Small intestine (tissue), 7 donors: ENCODE measurements at regions not wholly inside any gene's neighbourhood (a gene's known extent, or its start where the extent isn't known, plus 50 kb on each side); places are given as distances from the start of the nearest gene placed in this dataset.
A peak's percentile ranks its signal among the peaks of the same experiment; 100 is the strongest.

Source experiments
- DNase-seq, 2 donors: peaks; one replicate each; pipeline versions ENCODE4 v3.0.0 to v3.0.0-alpha.2; 2013
- FAIRE-seq: peaks from 2 replicates; lab custom pipeline; 2012; peaks lifted over from hg19 to GRCh38; lab: Jason Lieb, UNC
- H3K27ac ChIP-seq, 3 donors: one replicate each; pipeline ENCODE4 v1.5.1; 2013; ENCODE audit warnings: low read length in 2 of 3, mild to moderate bottlenecking in 2 of 3, control low read depth in 1 of 3, inconsistent platforms in 1 of 3, low read depth in 1 of 3, moderate library complexity in 1 of 3
- H3K27me3 ChIP-seq, 3 donors: one replicate each; pipeline ENCODE4 v1.6.1; 2013; ENCODE audit warnings: low read length in 3 of 3, inconsistent platforms in 1 of 3; ENCODE audit not compliant: control insufficient read depth in 3 of 3, insufficient read depth in 3 of 3
- H3K36me3 ChIP-seq, 3 donors: one replicate each; pipeline ENCODE4 v1.6.1; 2013; ENCODE audit warnings: low read length in 3 of 3, inconsistent platforms in 1 of 3, low read depth in 1 of 3, mild to moderate bottlenecking in 1 of 3, moderate library complexity in 1 of 3; ENCODE audit not compliant: control insufficient read depth in 3 of 3, insufficient read depth in 2 of 3
- H3K4me1 ChIP-seq, 3 donors: one replicate each; pipeline ENCODE4 v1.6.1; 2013; ENCODE audit warnings: low read length in 2 of 3, inconsistent platforms in 1 of 3, low read depth in 1 of 3, mild to moderate bottlenecking in 1 of 3, moderate library complexity in 1 of 3; ENCODE audit not compliant: control insufficient read depth in 3 of 3, insufficient read depth in 2 of 3
- H3K4me3 ChIP-seq, 3 donors: one replicate each; pipeline ENCODE4 v1.5.1; 2013; ENCODE audit warnings: low read length in 3 of 3, control low read depth in 1 of 3, inconsistent platforms in 1 of 3, low read depth in 1 of 3, mild to moderate bottlenecking in 1 of 3, moderate library complexity in 1 of 3
- H3K9me3 ChIP-seq, 2 donors: one replicate each; pipeline ENCODE4 v1.6.1; 2013; ENCODE audit warnings: low read depth in 1 of 2, low read length in 1 of 2; ENCODE audit not compliant: control insufficient read depth in 2 of 2, insufficient read depth in 1 of 2
- WGBS, 3 donors: extraction: QIAGEN DNeasy Blood & Tissue Kit; methylation state at CpG; one replicate each; pipeline ENCODE4 v1.1.7; 2013; 5-methylcytosine and 5-hydroxymethylcytosine counted together
- donor health status: healthy with polysubstance abuse.
- donor health status: control.
- donor health status: control.
- donor health status: Bipolar disorder and iron deficiency.
- donor health status: healthy.

GRCh38 chr12:61502179-61502578 lies 758.0 kb upstream of the USP15 start:
- peak; percentile 97 for FAIRE-seq
- no peaks in the 10 kb centered on the region for H3K4me1 ChIP-seq

GRCh38 chr12:61504396-61505080 lies 755.7 kb upstream of the USP15 start:
- WGBS, 3 donors: 3 to 19% (median 7%) methylated on average over 1 of the region's 1 CpG
- Histone ChIP-seq H3K4me1 (no peaks in the 10 kb centered on the region), H3K36me3 (no peaks in the 10 kb centered on the region), H3K27me3 (no peaks in the 10 kb centered on the region), H3K4me3 (no peak overlapping the region), H3K27ac (no peak overlapping the region), H3K9me3 (no peaks in the 10 kb centered on the region)
- DNase-seq (no peak), FAIRE-seq (no peak)

More at GRCh38 chr12:61502179-61502578, 758.0 kb upstream of the USP15 start:
- Histone ChIP-seq H3K27me3 (no peaks in the 10 kb centered on the region), H3K36me3 (no peaks in the 10 kb centered on the region), H3K4me3 (no peak overlapping the region), H3K9me3 (no peaks in the 10 kb centered on the region), H3K27ac (no peak overlapping the region)
- DNase-seq: no peak

GRCh38 chr12:61513499-61513898 lies 746.7 kb upstream of the USP15 start:
- no peaks in the 10 kb centered on the region for H3K4me1 ChIP-seq
- H3K27ac ChIP-seq: no peak overlapping the region
- H3K4me3 ChIP-seq: no peak overlapping the region
- H3K36me3 ChIP-seq: no peaks in the 10 kb centered on the region
- H3K27me3 ChIP-seq: no peaks in the 10 kb centered on the region
- WGBS, 3 donors: 47 to 66% (median 56%) methylated on average over 2 of the region's 2 CpGs
- FAIRE-seq (no peak), DNase-seq (no peak)
- H3K9me3 ChIP-seq: no peaks in the 10 kb centered on the region

GRCh38 chr12:61514016-61514415 lies 746.2 kb upstream of the USP15 start:
- DNase-seq (no peak), FAIRE-seq (no peak)
- Histone ChIP-seq H3K4me1 (no peaks in the 10 kb centered on the region), H3K4me3 (no peak overlapping the region), H3K27ac (no peak overlapping the region), H3K27me3 (no peaks in the 10 kb centered on the region), H3K36me3 (no peaks in the 10 kb centered on the region), H3K9me3 (no peaks in the 10 kb centered on the region)
- 59 to 64% (median 61%) methylated on average over 8 of the region's 8 CpGs for WGBS, 3 donors

GRCh38 chr12:61521258-61521657 lies 738.9 kb upstream of the USP15 start:
- Histone ChIP-seq H3K4me3 (no peak overlapping the region), H3K27ac (no peak overlapping the region), H3K9me3 (no peaks in the 10 kb centered on the region), H3K36me3 (no peaks in the 10 kb centered on the region), H3K27me3 (no peaks in the 10 kb centered on the region), H3K4me1 (no peaks in the 10 kb centered on the region)
- 65 to 67% (median 66%) methylated on average over 1 of the region's 1 CpG for WGBS, 3 donors
- FAIRE-seq: no peak
- no peak for DNase-seq

- H3K27ac ChIP-seq: no peak overlapping the region
- DNase-seq (no peak), FAIRE-seq (no peak)
- 71 to 80% (median 80%) methylated on average over 3 of the region's 3 CpGs for WGBS, 3 donors
- no peaks in the 10 kb centered on the region for H3K4me1 ChIP-seq
- no peaks in the 10 kb centered on the region for H3K36me3 ChIP-seq
- H3K27me3 ChIP-seq: no peaks in the 10 kb centered on the region
- no peak overlapping the region for H3K4me3 ChIP-seq
- H3K9me3 ChIP-seq: no peaks in the 10 kb centered on the region
Measured at GRCh38 chr12:61523276-61523992, 736.8 kb upstream of the USP15 start.

- DNase-seq (no peak), FAIRE-seq (no peak)
- H3K4me3 ChIP-seq: no peak overlapping the region
- WGBS, 3 donors: 19 to 40% (median 19%) methylated on average over 2 of the region's 2 CpGs
- H3K36me3 ChIP-seq: no peaks in the 10 kb centered on the region
- no peak overlapping the region for H3K27ac ChIP-seq
- no peaks in the 10 kb centered on the region for H3K9me3 ChIP-seq
- no peaks in the 10 kb centered on the region for H3K27me3 ChIP-seq
- no peaks in the 10 kb centered on the region for H3K4me1 ChIP-seq
Measured at GRCh38 chr12:61524851-61525250, 735.4 kb upstream of the USP15 start.

GRCh38 chr12:61525331-61525730 lies 734.9 kb upstream of the USP15 start:
- no peaks in the 10 kb centered on the region for H3K27me3 ChIP-seq
- DNase-seq (no peak), FAIRE-seq (no peak)
- 85 to 90% (median 88%) methylated on average over 3 of the region's 3 CpGs for WGBS, 3 donors
- no peak overlapping the region for H3K27ac ChIP-seq
- H3K36me3 ChIP-seq: no peaks in the 10 kb centered on the region
- H3K4me3 ChIP-seq: no peak overlapping the region
- no peaks in the 10 kb centered on the region for H3K9me3 ChIP-seq
- H3K4me1 ChIP-seq: no peaks in the 10 kb centered on the region
